ENCODE measurements at regions not wholly inside any gene's neighbourhood (a gene's known extent, or its start where the extent isn't known, plus 50 kb on each side); places are given as distances from the start of the nearest gene placed in this dataset.
"Not testable (repeated sequence)": the region's sequence is repeated elsewhere in the genome, so short reads cannot be mapped to it uniquely, and the experiment has no call there.

GRCh38 chr5:168093200-168093910, 198.1 kb upstream of the WWC1 start:
- no peak for DNase-seq (ENCODE audit: low read depth)
- no peak for TF ChIP-seq CTCF (conservative IDR thresholded peaks at IDR 0.05; ENCODE audit: low read depth, low read length)

GRCh38 chr5:168096525-168096924, 194.9 kb upstream of the WWC1 start:
- H3K4me3 ChIP-seq (ENCODE audit: low read length), result no peak overlapping the region
- TF ChIP-seq CTCF (conservative IDR thresholded peaks at IDR 0.05; ENCODE audit: low read depth, low read length), result no peak
- no peak for DNase-seq (ENCODE audit: low read depth)

More at GRCh38 chr5:168093200-168093910, 198.1 kb upstream of the WWC1 start:
- H3K4me3 ChIP-seq (ENCODE audit: low read length), result no peak overlapping the region

GRCh38 chr5:168097876-168098653, 193.4 kb upstream of the WWC1 start:
- H3K4me3 ChIP-seq (ENCODE audit: low read length), result no peak overlapping the region
- TF ChIP-seq CTCF (conservative IDR thresholded peaks at IDR 0.05; ENCODE audit: low read depth, low read length), result no peak
- no peak for DNase-seq (ENCODE audit: low read depth)

- no peak overlapping the region for H3K4me3 ChIP-seq (ENCODE audit: low read length)
- no peak for TF ChIP-seq CTCF (conservative IDR thresholded peaks at IDR 0.05; ENCODE audit: low read depth, low read length)
- no peak for DNase-seq (ENCODE audit: low read depth)
These were observed 190.1 kb upstream of the WWC1 start for GRCh38 chr5:168101352-168101751.

GRCh38 chr5:168103018-168103417, 188.4 kb upstream of the WWC1 start:
- H3K4me3 ChIP-seq (ENCODE audit: low read length); DNase-seq (ENCODE audit: low read depth): not testable (repeated sequence)

GRCh38 chr5:168104350-168104749, 187.1 kb upstream of the WWC1 start:
- no peak for TF ChIP-seq CTCF (conservative IDR thresholded peaks at IDR 0.05; ENCODE audit: low read depth, low read length)
- H3K4me3 ChIP-seq (ENCODE audit: low read length), result no peak overlapping the region
- DNase-seq (ENCODE audit: low read depth), result no peak

- DNase-seq (ENCODE audit: low read depth), result no peak
- TF ChIP-seq CTCF (conservative IDR thresholded peaks at IDR 0.05; ENCODE audit: low read depth, low read length), result no peak
- no peak overlapping the region for H3K4me3 ChIP-seq (ENCODE audit: low read length)
These were observed 186.5 kb upstream of the WWC1 start for GRCh38 chr5:168104811-168105481.
